ENCODE measurements at regions not wholly inside any gene's neighbourhood (a gene's known extent, or its start where the extent isn't known, plus 50 kb on each side); places are given as distances from the start of the nearest gene placed in this dataset.
"Not testable (repeated sequence)": the region's sequence is repeated elsewhere in the genome, so short reads cannot be mapped to it uniquely, and the experiment has no call there.

DNA sequence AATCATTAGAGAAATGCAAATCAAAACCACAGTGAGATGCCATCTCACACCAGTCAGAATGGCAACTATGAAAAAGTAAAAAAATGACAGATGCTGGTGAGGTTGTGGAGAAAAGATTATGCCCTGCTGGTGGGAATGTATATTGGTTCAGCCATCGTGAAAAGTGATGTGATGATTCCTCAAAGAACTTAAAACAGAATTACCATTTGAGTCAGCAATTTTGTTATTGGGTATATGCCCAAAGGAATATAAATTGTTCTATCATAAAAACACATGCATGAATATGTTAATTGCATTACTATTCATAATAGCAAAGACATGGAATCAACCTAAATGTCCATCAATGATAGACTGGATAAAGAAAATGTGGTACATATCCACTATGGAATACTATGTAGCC, 115.1 kb upstream of the OR4E1 start:
- not testable (repeated sequence) for DNase-seq

GRCh38 chr14:21787242-21787641, 113.6 kb upstream of the OR4E1 start:
- not testable (repeated sequence) for DNase-seq

DNA sequence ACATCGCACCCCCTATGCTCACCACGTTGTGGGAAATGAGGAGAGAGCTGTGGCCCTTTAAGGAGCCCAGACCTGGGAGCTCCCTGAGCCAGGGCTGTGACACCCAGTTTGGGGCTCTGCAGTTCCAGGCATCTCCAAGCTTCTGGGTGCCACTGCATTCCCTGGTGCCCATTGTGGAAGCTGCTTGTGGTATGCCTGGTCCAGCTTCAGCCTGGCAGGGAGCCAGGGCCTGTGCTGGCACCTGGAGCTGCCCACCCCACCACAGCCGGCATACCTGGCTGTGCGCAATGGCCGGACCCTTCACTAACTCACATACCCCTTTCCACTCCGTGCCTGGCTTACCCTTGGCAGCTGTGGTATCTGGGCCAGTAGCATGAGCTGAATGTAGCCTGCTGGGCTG, 107.9 kb upstream of the OR4E1 start:
- no peak for DNase-seq

DNA sequence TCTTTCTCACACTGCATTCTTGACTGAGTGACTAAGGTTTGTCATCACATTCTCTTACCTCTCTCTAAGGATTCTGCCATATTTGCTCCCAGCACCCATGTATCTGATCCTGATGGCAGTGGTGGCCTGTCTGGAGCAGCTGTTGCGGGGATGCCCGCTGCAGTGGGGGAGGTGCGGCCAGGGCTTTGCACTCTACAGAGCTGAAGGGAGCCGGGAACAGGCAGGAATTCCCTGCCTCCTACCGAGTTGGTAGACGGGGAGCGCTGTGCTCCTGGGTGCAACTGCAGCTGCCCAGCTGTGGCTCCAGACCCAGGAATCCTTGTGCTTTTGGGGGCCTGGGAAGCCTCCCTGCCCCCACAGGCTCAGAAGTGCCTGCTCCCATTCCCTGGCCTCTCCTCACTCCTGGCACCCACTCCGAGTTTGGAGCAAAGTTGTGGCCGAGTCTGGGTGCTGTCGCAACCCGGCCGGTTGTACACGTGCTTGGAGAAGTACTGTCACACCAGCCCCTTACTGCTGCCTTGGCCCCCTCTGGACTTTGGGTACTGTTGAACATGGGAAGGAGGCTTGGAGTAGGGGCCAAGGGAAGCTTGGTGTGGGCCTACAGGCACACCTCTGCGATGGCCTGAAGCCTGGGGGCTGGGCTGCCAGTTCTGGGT, 106.9 kb upstream of the OR4E1 start:
- DNase-seq, result no peak

GRCh38 chr14:21771671-21772070, 98.1 kb upstream of the OR4E1 start:
- no peak for DNase-seq

DNA sequence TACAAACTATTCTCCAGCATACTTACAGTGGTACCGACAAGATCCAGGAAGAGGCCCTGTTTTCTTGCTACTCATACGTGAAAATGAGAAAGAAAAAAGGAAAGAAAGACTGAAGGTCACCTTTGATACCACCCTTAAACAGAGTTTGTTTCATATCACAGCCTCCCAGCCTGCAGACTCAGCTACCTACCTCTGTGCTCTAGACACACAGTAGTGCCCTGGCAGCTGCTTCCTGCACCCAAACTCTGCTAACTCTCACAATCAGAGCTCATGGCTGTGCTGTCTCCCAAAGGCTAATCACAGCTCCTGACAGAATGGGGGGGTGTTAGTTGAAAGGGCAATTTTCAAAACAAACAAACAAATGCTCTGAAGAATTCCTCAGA, 95.2 kb upstream of the OR4E1 start:
- no peak for DNase-seq

DNA sequence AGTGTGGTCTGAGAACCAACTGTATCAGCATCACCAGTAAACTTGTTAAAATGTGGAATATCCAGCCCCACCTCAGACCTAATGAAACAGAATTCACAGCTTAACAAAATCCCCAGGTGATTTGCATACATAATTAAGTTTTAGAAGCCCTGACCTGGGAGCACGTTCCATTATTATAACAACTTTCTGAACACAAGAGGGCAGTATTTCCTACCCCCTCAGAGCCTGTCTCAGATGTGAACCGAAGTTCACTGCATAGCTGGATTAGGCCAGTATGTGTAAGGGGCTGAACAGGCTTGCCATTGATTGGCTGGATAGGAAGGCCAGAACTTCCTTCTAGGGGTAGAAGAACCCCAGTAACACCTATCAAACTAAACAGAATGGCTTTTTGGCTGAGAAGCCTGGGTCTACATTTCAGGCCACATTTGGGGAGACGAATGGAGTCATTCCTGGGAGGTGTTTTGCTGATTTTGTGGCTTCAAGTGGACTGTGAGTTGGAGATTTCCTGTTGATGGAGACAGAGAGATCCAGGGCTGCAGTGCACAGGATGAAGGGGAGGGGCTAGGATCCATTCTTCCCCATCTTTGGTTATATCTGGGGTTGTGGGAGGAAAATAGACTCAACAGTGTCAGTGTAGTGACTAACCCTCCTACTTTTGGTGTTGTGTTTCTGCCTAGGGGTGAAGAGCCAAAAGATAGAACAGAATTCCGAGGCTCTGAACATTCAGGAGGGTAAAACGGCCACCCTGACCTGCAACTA, 94.7 kb upstream of the OR4E1 start:
- peak; percentile 23 for DNase-seq

DNA sequence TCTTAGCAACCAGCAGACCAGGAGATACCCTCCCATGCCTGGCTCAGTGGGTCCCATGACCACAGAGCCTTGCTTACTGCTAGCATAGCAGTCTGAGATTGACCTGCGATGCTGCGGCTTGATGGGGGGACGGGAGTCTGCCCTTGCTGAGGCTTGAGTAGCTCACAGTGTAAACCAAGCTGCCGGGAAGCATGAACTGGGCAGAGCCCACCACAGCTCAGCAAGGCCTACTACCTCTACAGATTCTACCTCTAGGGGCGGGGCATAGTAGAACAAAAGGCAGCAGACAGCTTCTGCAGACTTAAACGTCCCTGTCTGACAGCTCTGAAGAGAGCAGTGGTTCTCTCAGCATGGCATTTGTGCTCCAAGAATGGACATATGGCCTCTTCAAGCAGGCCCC, 86.7 kb upstream of the OR4E1 start:
- not testable (repeated sequence) for DNase-seq

- DNase-seq, result no peak
These were observed 75.8 kb upstream of the OR4E1 start for GRCh38 chr14:21749306-21749868.

- DNase-seq, result peak; percentile 58
These were observed 75.3 kb upstream of the OR4E1 start for GRCh38 chr14:21748869-21749303.

DNA sequence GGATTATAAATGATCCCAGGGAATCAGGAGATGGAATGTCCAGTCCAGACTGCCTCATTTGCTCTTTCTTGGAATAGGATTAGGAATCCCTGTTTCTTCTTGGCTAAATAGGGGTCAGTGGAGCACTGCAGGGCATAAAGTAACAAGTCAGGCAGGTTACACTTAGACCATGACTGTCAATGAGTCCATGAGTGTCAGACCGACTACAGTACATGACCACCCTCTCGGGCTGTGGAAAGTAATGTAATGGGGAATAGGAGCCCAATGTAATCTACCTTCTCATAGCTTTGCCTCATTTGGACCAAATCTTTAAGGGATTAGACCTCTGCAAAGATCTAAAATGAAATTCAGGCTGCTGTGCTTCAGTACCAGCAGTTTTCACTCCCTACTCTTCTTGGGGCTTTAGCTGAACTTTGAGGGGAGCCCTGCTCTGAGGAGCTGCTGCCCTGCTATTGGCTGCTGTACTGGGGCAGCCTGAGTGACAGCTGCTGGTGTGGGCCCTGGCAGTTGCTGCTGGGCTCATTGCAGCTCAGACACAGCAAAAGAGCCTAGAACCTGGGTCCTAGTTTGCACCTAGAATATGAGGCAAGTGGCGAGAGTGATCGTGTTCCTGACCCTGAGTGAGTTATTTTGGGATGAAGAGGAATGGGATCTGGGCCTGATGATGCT, 62.2 kb upstream of the OR4E1 start:
- no peak for DNase-seq

GRCh38 chr14:21735200-21735599, 61.6 kb upstream of the OR4E1 start:
- DNase-seq, result no peak

- DNase-seq, result peak; percentile 52
These were observed 60.9 kb upstream of the OR4E1 start for GRCh38 chr14:21734457-21735074.

- no peak for DNase-seq
These were observed 56.1 kb upstream of the OR4E1 start for GRCh38 chr14:21729703-21730233.

DNA sequence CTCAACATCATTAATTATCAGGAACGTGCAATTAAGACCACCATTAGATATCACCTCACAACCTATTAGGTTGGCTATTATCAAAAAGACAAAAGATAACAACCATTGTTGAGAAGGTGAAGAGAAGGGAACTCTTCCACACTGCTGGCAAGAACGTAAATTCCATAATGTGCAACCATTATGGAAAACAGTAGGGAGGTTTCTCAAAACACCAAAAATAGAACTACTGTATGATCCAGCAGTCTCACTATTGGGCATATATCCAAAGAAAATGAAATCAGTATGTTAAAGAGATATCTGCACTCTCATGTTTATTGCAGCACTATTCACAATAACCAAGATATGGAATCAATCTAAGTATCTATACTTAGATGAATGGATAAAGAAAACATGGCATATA, 51.6 kb upstream of the OR4E1 start:
- no peak for DNase-seq

DNA sequence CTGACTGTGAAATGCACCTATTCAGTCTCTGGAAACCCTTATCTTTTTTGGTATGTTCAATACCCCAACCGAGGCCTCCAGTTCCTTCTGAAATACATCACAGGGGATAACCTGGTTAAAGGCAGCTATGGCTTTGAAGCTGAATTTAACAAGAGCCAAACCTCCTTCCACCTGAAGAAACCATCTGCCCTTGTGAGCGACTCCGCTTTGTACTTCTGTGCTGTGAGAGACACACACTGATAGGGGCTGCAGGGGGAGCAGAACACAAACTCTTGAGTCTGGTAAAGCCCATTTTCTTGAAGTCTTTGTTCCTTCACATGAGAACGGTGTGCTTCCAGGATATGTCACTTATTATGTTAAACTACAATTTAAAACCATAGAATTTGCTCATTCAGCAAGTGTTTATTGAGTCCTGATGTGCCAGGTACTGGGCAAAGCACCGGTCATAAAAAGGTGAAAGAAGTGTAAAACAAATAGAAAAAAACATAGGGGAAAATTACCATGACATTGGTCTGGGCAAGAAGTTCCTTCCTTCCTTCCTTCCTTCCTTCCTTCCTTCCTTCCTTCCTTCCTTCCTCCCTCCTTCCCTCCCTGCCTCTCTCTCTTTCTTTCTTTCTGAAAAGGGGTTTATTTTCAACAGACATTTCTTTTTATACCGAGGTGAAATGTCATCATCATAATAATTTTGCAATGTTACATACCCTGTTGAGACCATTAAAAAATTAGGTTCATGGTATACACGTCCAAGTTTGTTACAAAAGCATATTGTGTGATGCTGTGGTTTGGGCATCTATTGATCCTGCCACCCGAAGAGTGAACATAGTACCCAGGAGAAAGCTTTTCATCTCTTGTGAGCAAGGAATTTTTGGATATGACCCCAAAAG, 50.7 kb upstream of the OR4E1 start:
- no peak for DNase-seq

DNA sequence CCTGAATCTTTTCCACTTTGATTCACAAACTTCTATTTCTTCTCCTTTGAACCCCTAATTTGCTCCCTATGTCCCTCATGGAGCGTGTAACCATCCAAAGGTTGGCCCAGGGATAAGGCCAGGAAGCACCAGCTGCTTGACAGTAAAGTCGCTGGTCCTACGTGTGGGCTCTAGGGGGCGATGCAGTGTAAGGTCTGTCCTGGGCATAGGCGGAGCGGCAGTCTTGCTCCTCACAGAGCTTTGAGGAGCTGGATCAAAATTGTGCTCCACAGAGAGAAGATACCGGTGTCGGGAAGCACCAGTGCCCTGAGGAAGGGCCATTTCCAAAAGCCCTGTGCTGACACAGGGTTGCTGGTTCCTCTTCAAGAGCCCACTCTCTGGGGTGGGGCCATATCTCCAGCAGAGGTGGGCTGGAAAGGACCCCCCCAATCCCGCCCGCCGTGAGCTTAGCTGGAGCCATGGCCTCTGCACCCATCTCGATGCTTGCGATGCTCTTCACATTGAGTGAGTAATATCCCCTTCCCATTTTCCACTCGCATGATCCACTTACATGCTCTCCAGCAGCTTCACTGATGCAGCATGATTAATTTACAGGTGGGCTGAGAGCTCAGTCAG, 49.9 kb upstream of the OR4E1 start:
- peak; percentile 29 for DNase-seq

Data from stimulated activated CD4-positive, alpha-beta T cell treated with anti-CD3 and anti-CD28 coated beads, Interleukin-4, amount 100 ng/mL, for 24 hours (primary cell).